GM19043 (cell line): ENCODE measurements at regions not wholly inside any gene's neighbourhood (a gene's known extent, or its start where the extent isn't known, plus 50 kb on each side); places are given as distances from the start of the nearest gene placed in this dataset.

Source experiments
- ATAC-seq: cut with Tn5 transposase; IDR thresholded peaks from one replicate; pipeline ENCODE4 v1.9.1; 2021; ENCODE audit warnings: low read depth; ENCODE audit not compliant: unreplicated experiment

GRCh38 chr5:167966979-167967378 lies 324.5 kb upstream of the WWC1 start:
- no peak for ATAC-seq

- ATAC-seq, result no peak
These were observed 323.8 kb upstream of the WWC1 start for GRCh38 chr5:167967494-167968177.

GRCh38 chr5:167968837-167969236 lies 322.6 kb upstream of the WWC1 start:
- ATAC-seq, result no peak

DNA sequence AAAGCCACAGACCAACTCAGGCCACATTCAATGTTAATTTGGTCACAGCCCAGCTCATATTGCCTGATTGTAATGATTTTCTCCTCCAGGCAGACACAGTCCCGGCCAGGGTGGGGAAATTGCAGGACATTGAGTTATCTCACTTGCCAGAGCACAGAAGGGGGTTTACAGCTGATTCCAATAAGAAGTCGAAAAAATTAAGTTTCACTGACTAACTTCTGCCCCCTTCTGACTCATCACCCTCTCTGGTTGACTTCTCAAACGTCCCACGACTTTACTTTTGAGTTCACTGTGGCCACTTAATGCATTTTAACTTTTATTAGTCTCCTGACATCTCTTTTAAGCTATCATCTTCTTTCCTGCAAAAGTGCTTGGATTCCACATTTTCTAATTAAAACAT lies 321.4 kb upstream of the WWC1 start:
- ATAC-seq, result no peak

- no peak for ATAC-seq
These were observed 319.7 kb upstream of the WWC1 start for GRCh38 chr5:167971706-167972105.

- no peak for ATAC-seq
These were observed 318.3 kb upstream of the WWC1 start for GRCh38 chr5:167973126-167973525.

DNA sequence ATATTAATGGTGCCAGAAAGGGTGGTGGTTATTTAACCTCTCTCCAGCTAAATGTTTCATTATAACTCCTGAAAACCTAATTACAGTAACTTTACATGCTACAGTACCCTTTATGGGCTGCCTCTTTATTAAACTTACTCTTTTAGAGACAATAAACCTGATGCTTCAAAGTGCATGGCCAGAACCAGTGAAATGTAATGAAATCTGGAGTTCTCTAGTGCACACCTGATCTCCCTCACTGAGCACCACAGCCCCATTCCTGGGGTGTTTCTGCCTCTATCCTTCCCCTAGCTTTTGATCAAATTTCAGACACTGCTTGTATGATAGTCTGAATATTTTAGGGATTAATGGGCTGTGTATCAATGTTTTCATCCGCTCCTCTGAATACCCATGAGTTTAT lies 306.5 kb upstream of the WWC1 start:
- no peak for ATAC-seq

DNA sequence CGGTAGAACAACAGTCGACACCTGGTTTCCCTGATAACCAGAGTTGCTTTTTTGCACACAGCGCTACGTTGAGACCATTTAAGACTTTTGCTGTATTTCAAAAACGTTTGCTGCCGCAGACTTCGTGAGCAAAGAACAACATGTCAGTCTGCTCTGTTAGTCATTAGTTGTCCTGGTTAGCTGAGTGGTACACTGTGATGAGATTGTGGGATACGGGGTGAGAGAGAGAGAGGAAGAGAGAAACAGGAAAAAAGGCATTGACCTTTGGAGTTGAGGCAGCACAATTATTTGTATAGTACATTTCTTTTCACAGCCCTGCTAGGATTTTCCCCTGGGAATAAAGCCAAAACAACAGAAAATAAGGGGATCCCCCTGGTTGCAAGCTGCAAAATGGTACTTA lies 306.1 kb upstream of the WWC1 start:
- no peak for ATAC-seq

DNA sequence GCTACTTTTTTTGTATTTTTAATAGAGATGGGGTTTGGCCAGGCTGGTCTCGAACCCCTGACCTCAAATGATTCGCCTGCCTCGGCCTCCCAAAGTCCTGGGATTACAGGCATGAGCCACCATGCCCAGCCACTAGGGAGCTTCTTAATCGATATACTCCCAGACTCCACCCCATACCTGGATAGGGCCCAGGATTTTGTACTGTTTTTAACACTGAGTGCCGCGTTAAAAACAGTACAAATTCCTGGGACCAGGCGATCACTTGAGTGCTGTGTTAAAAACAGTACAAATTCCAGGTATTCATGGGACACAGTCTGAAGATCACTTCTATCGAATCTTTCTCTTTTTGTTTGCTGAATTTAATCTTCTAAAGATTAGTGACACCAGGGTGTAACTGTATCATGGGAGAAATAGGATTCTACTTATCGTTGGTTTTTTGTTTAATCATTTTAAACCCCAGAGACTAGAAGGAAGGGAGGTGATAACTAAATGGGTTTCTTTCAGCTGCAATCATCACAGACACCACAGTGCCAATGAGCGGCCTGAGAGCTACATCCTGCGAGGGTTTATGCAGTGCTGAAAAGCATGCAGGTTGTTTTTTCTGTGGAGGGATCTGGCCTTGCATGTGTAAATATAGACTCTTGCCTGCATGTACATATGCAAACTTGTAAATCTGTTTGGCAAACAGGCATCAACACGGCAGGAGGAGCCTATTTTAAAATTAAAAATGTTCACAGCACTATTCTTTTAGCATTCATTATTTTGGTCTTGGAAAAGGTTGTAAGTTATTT lies 303.8 kb upstream of the WWC1 start:
- no peak for ATAC-seq

DNA sequence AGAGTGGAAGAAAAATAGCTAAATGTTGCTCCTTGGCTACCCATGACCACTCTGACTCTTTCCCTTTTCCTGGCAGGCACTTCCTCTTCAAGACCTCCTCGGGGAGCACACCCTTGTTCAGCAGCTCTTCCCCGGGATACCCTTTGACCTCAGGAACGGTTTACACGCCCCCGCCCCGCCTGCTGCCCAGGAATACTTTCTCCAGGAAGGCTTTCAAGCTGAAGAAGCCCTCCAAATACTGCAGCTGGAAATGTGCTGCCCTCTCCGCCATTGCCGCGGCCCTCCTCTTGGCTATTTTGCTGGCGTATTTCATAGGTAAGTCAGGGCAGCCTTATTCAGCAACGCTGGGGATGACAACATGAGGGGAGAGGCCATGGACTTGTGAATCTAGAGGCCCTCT lies 298.6 kb upstream of the WWC1 start:
- ATAC-seq, result no peak

DNA sequence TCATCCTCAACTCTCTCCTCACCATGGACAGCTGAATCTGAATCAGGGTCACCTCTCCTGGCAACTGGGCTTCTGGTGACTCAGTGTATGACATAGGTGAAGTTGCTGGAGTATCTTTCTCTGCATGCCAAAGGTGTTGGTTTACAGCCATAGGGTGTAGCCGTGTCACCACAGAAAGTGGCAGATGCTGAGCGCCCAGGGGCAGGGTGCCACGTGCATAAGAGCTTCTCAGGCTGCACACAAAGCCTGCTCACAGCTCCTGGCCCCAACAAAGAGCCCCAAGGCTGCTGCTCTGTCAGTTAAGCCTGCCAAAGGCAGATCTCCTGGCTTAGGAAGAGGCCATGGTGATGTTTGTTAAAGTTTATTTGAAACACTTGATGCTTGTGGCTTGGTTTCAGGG lies 297.7 kb upstream of the WWC1 start:
- ATAC-seq, result no peak

DNA sequence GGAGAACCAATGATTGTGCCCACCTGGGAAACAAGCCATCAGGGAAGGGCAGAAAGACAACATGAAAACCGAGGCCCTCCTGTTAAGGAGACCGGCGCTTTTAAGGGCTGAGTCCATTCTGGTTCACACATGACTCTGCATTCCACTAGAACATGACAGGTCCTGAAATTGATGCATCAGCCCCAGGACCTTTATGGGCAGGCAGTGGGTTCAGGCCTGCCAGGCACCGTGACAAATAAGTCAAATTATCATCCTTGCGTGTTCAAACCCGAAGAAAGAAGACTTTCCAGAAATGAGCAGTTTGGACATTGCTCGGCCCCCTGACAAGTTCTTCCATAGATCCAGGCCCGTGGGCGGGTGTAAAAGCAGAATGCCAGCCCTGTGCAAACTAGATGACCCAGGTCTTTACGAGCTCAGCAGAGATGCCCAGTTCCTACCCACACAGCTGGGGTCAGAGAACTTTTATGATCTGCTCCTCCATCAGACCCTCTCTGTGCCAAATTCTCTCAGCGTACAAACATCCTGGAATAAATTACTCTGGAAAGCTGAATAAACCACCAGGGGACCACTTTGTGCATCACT lies 295.5 kb upstream of the WWC1 start:
- no peak for ATAC-seq

DNA sequence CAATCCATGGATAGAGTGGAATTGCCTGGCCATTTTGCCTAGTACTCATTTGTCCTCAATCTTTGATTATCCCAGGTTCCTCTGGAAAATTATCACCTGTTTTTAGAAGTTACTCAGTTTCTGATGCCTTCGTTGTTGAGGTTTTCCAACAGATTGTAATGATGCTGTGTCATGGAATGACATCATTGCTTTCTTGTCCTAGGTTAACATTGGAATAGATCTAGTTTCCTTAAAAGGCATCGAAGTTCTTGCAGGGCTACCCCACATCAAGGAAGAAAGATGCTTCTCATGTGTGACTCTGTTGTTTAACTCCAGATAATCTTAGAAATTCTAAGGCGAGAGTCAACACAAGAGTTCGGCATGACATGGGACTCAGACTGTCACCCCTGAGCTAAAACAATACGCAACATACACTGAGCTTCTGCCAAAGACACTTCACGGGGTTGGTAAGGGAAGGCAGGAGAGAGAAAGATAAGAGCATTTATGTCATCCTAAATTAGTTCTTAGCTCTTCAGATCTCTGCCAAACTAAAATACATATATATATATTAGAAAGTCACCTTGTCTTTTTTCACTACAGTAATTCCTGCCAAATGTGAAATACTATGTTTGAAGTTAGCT lies 293.2 kb upstream of the WWC1 start:
- no peak for ATAC-seq

- ATAC-seq, result no peak
These were observed 292.3 kb upstream of the WWC1 start for GRCh38 chr5:167999182-167999581.

GRCh38 chr5:168001318-168001717 lies 290.1 kb upstream of the WWC1 start:
- no peak for ATAC-seq

GRCh38 chr5:168002116-168002515 lies 289.3 kb upstream of the WWC1 start:
- no peak for ATAC-seq

GRCh38 chr5:168005093-168005492 lies 286.4 kb upstream of the WWC1 start:
- no peak for ATAC-seq

- ATAC-seq, result no peak
These were observed 285.5 kb upstream of the WWC1 start for GRCh38 chr5:168005936-168006335.

- no peak for ATAC-seq
These were observed 284.9 kb upstream of the WWC1 start for GRCh38 chr5:168006456-168007130.

GRCh38 chr5:168007286-168007685 lies 284.2 kb upstream of the WWC1 start:
- no peak for ATAC-seq

- ATAC-seq, result no peak
These were observed 282.9 kb upstream of the WWC1 start for GRCh38 chr5:168008555-168008954.
